GM19438 (cell line): ENCODE measurements at regions not wholly inside any gene's neighbourhood (a gene's known extent, or its start where the extent isn't known, plus 50 kb on each side); places are given as distances from the start of the nearest gene placed in this dataset.

ENCODE experiments used
- ATAC-seq: cut with Tn5 transposase; IDR thresholded peaks from one replicate; pipeline ENCODE4 v1.9.1; 2021; ENCODE audit warnings: low read depth; ENCODE audit not compliant: unreplicated experiment

DNA sequence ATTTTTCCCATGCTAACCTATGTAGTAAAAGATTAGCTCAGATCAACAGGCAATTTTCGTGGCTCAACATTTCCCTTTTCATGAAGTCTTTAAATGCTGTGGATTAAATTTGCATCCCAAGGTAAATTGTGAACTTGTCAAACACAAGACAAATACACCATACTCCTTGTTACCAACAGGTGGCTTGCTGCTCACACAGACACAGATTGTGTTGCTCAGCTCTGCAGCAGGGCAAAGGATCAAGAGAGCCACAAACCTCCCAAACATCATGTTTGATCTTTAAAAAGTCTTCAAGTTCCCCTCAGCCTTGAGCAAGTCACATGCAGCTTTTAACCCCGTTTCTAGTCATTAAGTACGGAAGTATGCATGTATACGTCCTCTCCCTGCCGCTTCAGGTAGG lies 119.6 kb upstream of the CNTNAP4 start:
- ATAC-seq, result no peak

GRCh38 chr16:76162046-76162445 lies 115.2 kb upstream of the CNTNAP4 start:
- ATAC-seq, result no peak

DNA sequence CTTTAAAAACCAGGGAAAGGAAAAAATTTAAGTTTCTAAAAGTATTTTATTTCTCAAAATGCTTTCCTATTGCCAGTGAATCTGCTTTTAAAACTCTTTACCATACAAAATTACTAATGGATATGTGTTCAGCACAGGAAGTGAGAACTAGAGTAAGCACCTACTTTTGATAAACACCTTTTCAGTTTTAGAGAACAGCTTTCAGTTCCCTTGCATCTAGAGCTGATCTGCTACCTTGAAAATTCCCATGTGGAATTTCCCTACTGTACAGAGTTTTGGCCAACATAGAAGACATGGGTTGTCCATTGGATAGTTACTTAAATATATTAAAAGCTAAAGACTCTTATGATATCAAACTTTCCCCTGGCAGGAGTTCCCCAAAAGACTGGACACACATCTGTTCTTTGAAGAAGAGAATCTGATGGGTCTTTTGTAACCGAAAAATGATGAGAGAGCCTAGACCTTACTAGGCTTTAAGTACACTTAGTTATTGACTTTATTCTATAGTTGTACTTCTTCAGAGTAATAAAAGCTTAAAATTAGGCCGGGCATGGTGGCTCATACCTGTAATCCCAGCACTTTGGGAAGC lies 112.1 kb upstream of the CNTNAP4 start:
- ATAC-seq, result no peak

DNA sequence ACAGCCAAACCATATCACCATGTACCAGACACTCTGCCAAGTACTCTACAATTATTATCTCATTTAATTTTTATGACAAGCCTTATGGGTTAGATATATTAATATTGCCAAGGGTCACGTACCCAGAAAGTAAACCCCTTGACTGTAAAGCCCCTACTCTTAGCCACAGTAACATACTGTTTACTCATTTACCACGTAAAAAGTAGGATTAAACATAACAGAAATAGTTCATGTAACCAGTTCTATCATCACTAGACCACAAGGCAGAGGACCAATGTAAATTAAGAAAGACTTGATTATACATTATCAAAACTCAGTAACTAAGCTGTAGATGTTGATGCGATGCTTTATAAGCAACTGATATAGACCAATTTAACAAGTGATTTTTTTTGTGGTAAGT lies 101.5 kb upstream of the CNTNAP4 start:
- ATAC-seq, result no peak

- peak; percentile 88 for ATAC-seq
These were observed 101.0 kb upstream of the CNTNAP4 start for GRCh38 chr16:76176153-76176552.

DNA sequence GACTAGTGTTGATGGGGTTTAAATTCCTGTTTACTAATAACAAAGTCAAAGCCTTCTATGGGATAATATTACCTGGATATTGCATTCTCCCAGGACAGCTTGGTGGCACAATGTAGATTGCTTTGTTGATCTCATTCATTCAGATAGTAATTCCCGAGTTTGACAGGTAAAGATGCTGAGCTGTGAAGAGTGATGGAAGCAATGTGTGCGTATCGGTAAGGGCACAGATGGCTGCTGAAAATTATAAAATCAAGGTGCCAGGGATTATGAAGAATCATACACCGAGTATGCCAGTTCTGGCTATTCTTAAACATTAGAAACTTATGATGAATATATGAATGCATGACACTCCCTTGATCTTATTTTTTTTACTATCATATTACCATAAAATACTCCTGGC lies 100.6 kb upstream of the CNTNAP4 start:
- no peak for ATAC-seq

- ATAC-seq, result no peak
These were observed 95.1 kb upstream of the CNTNAP4 start for GRCh38 chr16:76182041-76182635.

GRCh38 chr16:76183647-76184046 lies 93.6 kb upstream of the CNTNAP4 start:
- no peak for ATAC-seq

DNA sequence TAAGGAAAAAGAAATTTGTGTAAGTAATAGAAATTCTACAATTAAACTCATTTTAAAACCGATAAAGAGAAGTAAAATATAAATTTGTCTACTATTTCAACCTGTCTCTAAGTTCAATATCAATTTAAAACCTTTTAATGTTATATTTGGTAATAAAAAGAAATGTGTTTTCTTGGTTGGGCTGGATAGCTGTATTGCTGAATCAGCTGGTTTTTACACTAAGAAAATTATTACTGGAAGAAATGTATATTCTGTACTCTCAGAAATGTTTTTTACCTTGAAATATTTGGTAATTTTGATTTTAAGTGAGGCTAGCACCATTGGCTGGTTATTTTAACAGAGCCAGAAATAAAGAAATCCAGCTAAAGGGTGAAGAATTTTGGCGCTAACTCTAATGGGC lies 87.1 kb upstream of the CNTNAP4 start:
- ATAC-seq, result no peak

GRCh38 chr16:76190480-76190879 lies 86.7 kb upstream of the CNTNAP4 start:
- no peak for ATAC-seq

DNA sequence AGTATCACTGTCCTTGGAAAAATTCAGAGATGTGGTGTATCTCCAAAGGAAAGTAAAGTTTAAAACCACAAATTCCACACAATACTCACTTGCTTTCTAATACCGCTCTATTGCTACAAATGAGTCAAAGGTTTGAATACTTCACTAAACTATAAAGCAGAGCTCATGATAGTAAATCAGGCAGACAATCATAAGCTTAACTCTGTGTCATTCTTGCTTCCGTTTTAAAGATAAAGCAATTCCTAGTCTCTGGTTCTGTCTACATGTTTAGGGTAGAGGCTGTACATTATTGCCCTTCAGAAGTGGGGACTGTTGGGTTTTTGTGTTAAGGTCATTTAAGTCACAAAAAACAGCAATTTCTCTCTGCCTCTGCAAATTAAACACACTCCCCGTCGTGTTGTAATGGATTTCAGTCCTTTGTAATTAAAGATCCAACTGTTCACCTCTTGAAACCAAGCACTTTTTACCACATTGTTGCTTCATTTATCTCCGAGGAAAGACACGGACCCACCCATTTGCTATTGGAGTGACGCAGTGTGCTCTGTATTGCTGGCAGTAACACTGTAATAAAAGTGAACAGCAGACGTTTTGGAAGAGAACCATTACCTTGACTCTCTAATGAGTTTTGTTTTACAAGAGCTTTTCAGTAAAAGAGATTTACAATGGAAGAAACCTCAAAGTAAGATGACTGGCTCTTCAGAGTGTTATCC lies 83.1 kb upstream of the CNTNAP4 start:
- ATAC-seq, result no peak

GRCh38 chr16:76194616-76195015 lies 82.6 kb upstream of the CNTNAP4 start:
- no peak for ATAC-seq

GRCh38 chr16:76195056-76195455 lies 82.1 kb upstream of the CNTNAP4 start:
- ATAC-seq, result no peak

DNA sequence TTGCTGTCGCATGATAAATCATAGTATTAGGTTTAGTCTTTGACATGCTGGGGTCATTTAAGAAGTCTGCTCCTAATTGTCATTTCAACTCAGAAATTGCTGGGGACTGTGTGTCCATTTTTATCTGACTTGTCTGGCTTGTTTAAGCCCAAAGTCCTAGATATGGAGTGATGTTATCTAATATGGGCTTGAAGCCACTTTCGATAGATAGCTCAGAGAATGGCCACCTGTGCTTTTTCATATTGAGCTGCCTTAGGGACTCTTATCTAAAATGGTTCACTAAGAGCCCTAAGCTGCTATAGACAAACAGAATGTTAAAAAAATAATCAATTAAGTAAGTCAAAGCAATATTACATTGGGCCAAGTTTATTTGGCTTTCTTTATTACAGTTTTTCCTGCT lies 81.6 kb upstream of the CNTNAP4 start:
- no peak for ATAC-seq

GRCh38 chr16:76197900-76198299 lies 79.3 kb upstream of the CNTNAP4 start:
- ATAC-seq, result no peak

DNA sequence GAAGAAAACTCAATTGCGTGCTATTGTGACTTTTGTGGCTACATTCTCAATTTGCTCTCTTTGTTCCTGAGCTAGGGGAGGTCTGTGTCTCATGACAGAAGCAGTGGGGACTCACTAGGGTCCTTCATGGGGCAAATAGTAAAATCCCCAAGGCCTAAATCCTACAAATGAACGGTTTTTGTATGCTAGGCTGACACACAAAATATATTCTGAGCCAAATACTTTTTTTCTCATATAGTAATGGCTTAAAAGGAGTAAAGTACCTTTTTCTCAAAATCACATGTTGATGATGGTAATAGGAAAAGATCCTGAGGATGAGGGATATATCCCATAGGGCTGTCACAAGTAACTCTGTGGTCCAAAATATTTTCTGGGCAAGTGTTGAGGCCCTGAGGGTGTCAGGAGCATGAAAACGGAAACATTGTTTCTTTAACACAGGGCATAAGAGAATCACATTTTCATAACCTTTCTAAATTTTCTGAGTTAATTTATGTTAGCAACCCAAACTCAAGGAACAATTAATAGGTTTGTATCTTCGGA lies 77.5 kb upstream of the CNTNAP4 start:
- ATAC-seq, result no peak

GRCh38 chr16:76201385-76201784 lies 75.8 kb upstream of the CNTNAP4 start:
- ATAC-seq, result no peak

DNA sequence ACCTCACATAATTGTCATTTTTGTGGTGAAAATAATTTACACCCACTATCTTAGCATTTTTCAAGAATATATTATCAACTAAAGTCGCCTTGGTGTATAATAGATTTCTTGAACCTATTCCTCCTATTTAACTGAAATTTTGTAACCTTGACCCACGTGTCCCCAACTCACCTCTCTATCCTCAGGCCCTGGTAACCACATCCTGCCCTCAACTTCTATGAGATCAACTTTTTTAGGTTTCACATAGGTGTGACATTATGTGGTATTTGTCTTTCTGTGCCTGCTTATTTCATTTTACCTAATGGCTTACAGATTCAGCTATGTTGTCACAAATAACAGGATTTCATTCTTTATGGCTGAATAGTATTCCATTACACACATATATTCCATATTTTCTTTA lies 73.0 kb upstream of the CNTNAP4 start:
- no peak for ATAC-seq

DNA sequence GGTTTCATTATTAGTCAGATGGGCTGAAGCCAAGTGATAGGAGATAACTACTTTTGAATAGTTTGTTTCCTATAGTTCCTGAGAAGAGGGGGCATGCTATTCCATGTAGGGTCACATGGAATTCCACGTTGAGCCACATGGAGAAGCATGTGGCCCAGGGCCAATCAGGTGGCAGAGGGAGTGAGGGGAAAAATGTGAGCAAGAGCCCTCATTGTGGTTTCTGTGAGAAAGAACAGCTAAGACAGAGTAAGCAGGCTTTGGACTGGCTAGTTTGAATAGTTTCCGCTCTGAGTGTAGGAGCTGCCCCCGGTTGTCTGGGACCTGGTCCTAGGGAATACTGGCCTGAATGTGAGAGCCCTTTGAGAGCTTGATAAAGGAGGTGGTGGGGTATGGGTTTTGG lies 69.9 kb upstream of the CNTNAP4 start:
- ATAC-seq, result no peak

- no peak for ATAC-seq
These were observed 67.0 kb upstream of the CNTNAP4 start for GRCh38 chr16:76210157-76210556.

DNA sequence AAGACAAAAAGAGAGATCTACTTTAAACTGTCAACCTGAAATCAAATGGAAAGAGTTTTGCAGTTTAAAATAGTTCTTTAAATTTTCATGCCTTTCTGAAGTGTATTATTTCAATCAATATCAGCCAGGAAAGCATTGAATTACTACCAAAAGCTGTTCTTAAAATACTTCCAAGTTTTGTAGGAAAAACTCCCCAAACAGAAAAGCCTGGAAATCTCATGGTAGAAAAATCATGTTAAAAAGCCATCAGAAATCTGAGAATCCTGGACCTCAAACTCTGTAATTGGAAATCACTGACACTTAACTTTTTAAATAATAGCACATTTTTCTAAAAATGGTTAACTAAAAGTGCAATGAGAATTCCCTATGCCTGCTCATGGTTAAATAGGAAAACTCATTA lies 63.3 kb upstream of the CNTNAP4 start:
- no peak for ATAC-seq

- no peak for ATAC-seq
These were observed 62.3 kb upstream of the CNTNAP4 start for GRCh38 chr16:76214856-76215255.
